ENCODE measurements at regions not wholly inside any gene's neighbourhood (a gene's known extent, or its start where the extent isn't known, plus 50 kb on each side); places are given as distances from the start of the nearest gene placed in this dataset.
"Not testable (repeated sequence)": the region's sequence is repeated elsewhere in the genome, so short reads cannot be mapped to it uniquely, and the experiment has no call there.

DNA sequence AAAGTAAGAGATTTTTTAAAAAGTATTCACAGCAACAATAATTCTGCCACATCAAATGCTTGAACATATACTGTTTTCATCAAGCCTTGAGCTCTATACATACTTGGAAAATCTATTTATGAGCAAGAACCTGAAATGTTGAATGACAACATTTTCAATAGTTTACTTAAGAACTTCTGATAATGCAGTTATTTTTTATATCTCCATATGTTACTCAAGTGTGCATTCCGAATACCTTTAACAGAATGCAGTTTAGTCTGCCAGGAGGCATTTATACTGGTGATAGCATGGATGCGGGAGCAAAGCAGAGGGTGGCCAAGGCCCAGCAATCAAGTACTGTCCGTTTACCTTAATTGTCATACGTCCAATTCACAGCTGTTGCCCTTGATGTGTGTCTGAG lies 589.5 kb downstream of the KCTD12 start:
- DNase-seq (ENCODE audit: low read depth) = no peak
- TF ChIP-seq POLR2A (IDR thresholded peaks at IDR 0.05; ENCODE audit: extremely low read depth, insufficient read length) = no peak
- no peak for TF ChIP-seq MYC (IDR thresholded peaks at IDR 0.05; ENCODE audit: low read depth, low read length)
- TF ChIP-seq, protein P1, sequence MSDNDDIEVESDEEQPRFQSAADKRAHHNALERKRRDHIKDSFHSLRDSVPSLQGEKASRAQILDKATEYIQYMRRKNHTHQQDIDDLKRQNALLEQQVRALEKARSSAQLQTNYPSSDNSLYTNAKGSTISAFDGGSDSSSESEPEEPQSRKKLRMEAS (IDR thresholded peaks at IDR 0.05; ENCODE audit: low read depth, low read length) = no peak
- TF ChIP-seq, protein P2, sequence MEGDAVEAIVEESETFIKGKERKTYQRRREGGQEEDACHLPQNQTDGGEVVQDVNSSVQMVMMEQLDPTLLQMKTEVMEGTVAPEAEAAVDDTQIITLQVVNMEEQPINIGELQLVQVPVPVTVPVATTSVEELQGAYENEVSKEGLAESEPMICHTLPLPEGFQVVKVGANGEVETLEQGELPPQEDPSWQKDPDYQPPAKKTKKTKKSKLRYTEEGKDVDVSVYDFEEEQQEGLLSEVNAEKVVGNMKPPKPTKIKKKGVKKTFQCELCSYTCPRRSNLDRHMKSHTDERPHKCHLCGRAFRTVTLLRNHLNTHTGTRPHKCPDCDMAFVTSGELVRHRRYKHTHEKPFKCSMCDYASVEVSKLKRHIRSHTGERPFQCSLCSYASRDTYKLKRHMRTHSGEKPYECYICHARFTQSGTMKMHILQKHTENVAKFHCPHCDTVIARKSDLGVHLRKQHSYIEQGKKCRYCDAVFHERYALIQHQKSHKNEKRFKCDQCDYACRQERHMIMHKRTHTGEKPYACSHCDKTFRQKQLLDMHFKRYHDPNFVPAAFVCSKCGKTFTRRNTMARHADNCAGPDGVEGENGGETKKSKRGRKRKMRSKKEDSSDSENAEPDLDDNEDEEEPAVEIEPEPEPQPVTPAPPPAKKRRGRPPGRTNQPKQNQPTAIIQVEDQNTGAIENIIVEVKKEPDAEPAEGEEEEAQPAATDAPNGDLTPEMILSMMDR (IDR thresholded peaks at IDR 0.05; ENCODE audit: low read depth, low read length) = no peak
- no peak overlapping the region for H3K4me3 ChIP-seq (ENCODE audit: low read depth, low read length)

DNA sequence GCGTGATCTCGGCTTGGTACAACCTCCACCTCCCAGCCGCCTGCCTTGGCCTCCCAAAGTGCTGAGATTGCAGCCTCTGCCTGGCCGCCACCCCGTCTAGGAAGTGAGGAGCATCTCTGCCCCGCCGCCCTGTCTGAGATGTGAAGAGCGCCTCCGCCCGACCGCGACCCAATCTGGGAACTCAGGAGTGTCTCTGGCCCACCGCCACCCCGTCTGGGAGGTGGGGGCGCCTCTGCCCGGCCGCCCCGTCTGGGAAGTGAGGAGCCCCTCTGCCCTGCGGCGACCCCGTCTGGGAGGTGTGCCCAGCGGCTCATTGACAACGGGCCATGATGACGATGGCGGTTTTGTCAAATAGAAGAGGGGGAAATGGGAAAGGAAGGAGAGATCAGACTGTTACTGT lies 591.2 kb downstream of the KCTD12 start:
- not testable (repeated sequence) for H3K4me3 ChIP-seq (ENCODE audit: low read depth, low read length); DNase-seq (ENCODE audit: low read depth)

DNA sequence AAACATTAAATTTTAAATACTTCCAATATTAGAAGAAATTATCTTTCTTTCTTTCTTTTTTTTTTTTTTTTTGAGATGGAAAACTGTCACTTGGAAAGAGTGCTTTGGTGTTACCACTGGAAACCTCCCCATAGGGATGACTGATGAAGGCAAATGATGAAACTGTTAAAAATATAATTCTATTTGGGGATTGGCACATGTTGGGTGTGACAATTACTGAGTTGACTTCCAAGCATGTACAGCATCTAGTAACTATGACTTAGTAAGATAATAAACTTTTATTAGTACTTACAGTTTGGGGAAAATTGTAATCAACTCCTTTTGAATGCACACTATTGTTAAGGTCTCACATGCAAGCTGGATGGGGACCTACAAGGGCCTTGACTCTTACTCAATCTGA lies 592.5 kb downstream of the KCTD12 start:
- DNase-seq (ENCODE audit: low read depth) = no peak
- TF ChIP-seq MYC (IDR thresholded peaks at IDR 0.05; ENCODE audit: low read depth, low read length) = no peak
- TF ChIP-seq, protein P1 (IDR thresholded peaks at IDR 0.05; ENCODE audit: low read depth, low read length) = no peak
- TF ChIP-seq, protein P2 (IDR thresholded peaks at IDR 0.05; ENCODE audit: low read depth, low read length) = no peak
- no peak for TF ChIP-seq POLR2A (IDR thresholded peaks at IDR 0.05; ENCODE audit: extremely low read depth, insufficient read length)
- H3K4me3 ChIP-seq (ENCODE audit: low read depth, low read length) = no peak overlapping the region

DNA sequence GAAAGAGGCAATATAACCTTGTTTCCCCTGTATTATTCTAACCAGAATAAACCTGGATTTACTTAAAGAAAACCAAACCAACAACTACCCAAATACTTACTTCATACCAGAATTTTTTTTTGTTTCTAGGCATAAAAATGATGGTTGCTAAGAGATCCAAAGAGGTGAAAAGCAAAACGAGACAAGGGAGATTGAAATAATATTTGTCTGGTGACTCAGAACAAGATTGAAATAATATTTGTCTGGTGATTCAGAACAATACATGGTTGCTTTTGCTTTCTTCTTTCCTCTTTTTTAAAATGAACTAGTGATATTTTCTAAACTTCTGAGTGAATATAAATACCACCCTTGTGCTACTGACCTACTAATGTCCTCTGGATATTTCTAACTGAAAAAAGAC lies 592.9 kb downstream of the KCTD12 start:
- TF ChIP-seq, protein P2 (IDR thresholded peaks at IDR 0.05; ENCODE audit: low read depth, low read length) = no peak
- TF ChIP-seq, protein P1 (IDR thresholded peaks at IDR 0.05; ENCODE audit: low read depth, low read length) = no peak
- TF ChIP-seq POLR2A (IDR thresholded peaks at IDR 0.05; ENCODE audit: extremely low read depth, insufficient read length) (no peak), MYC (IDR thresholded peaks at IDR 0.05; ENCODE audit: low read depth, low read length) (no peak)
- DNase-seq (ENCODE audit: low read depth) = no peak

DNA sequence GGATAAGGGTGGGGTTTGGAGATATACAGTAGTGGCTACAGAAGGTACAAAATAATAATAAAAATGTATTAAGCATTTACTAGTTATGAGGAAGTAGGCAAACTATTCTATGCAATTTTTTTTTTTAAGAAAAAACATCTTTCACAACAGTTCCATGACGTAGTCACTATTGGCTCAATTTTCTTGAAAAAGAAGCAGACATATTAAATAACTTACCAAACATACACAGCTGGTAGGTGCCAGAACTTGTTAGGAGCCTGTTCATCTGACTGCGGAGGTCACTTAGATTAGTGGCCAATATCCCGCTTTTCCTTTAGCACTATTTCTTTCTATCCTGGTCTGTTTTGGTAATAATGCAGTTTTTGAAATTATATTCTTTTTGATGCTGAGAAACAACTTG lies 593.5 kb downstream of the KCTD12 start:
- no peak for DNase-seq (ENCODE audit: low read depth)
- no peak overlapping the region for H3K4me3 ChIP-seq (ENCODE audit: low read depth, low read length)
- TF ChIP-seq, protein P1 (IDR thresholded peaks at IDR 0.05; ENCODE audit: low read depth, low read length) = no peak
- TF ChIP-seq MYC (IDR thresholded peaks at IDR 0.05; ENCODE audit: low read depth, low read length) = no peak
- no peak for TF ChIP-seq POLR2A (IDR thresholded peaks at IDR 0.05; ENCODE audit: extremely low read depth, insufficient read length)
- TF ChIP-seq, protein P2 (IDR thresholded peaks at IDR 0.05; ENCODE audit: low read depth, low read length) = no peak

More for the DNA sequence above, 592.9 kb downstream of the KCTD12 start:
- no peak overlapping the region for H3K4me3 ChIP-seq (ENCODE audit: low read depth, low read length)

DNA sequence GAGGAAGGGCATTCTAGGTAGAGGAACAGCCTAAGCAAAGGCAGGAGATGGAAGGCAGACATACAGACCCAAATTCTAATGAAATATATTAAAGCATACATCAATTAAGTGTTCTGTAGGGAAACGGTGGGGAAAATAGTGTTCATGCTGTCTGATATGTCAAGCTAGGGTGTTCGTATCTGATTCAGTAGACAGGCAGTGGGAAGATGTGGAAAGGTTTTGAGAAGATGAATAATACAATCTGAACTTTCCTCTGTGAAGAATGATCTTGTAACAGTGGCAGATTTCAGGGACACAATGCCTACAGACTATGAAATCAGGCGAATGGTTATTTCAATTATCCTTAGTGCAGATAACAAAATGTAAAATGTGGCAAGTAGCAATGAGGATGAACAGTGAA lies 594.2 kb downstream of the KCTD12 start:
- TF ChIP-seq, protein P2 (IDR thresholded peaks at IDR 0.05; ENCODE audit: low read depth, low read length) = no peak
- no peak for TF ChIP-seq POLR2A (IDR thresholded peaks at IDR 0.05; ENCODE audit: extremely low read depth, insufficient read length)
- TF ChIP-seq, protein P1 (IDR thresholded peaks at IDR 0.05; ENCODE audit: low read depth, low read length) = no peak
- TF ChIP-seq MYC (IDR thresholded peaks at IDR 0.05; ENCODE audit: low read depth, low read length) = no peak
- H3K4me3 ChIP-seq (ENCODE audit: low read depth, low read length) = no peak overlapping the region
- DNase-seq (ENCODE audit: low read depth) = no peak
